GM12872 (cell line): ENCODE measurements at regions not wholly inside any gene's neighbourhood (a gene's known extent, or its start where the extent isn't known, plus 50 kb on each side); places are given as distances from the start of the nearest gene placed in this dataset.

ENCODE experiments used
- TF ChIP-seq, protein P1 (sequence below): IDR thresholded peaks from 3 replicates; pipeline ENCODE4 v1.5.1; 2011; ENCODE audit warnings: low read depth, mild to moderate bottlenecking, low read length, moderate library complexity; ENCODE audit not compliant: insufficient read depth

GRCh38 chr1:58983633-58984245 is 199.9 kb upstream of the JUN start:
- TF ChIP-seq, protein P1, sequence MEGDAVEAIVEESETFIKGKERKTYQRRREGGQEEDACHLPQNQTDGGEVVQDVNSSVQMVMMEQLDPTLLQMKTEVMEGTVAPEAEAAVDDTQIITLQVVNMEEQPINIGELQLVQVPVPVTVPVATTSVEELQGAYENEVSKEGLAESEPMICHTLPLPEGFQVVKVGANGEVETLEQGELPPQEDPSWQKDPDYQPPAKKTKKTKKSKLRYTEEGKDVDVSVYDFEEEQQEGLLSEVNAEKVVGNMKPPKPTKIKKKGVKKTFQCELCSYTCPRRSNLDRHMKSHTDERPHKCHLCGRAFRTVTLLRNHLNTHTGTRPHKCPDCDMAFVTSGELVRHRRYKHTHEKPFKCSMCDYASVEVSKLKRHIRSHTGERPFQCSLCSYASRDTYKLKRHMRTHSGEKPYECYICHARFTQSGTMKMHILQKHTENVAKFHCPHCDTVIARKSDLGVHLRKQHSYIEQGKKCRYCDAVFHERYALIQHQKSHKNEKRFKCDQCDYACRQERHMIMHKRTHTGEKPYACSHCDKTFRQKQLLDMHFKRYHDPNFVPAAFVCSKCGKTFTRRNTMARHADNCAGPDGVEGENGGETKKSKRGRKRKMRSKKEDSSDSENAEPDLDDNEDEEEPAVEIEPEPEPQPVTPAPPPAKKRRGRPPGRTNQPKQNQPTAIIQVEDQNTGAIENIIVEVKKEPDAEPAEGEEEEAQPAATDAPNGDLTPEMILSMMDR: no peak

DNA sequence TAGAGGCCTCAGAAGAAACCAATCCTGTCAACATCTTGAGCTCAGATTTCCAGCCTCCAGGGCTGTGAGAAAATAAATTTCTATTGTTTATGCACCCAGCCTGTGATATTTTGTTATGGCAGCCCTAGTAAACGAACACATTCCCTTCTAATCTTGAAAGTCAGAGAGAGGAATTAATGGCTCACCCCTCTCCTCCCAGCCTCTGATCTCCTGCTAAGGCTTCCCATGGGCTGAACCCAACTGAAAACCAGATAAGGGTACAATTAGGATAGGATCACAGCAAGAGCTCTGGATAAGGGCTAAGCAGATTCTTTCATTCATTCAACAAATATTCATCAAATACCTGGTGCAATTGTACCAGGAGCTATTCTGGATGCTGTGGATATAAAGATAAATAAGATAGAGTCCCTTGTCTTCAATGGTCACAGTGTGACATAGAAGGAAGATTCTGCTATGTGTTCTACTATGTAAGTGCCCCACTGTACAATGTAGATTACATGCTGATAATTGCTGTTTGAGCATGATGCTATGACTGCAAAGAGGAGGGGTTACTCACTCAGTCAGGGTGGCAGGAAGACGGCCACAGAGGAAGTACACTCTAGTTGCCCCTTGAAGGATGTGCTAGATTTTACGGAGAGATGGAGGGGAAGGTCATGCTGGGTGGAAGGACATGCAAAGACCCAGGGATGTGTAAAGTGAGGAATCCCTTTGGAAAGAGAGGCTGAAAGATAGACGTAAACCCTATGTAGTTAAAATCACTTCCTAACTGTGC is 203.3 kb upstream of the JUN start:
- TF ChIP-seq, protein P1: no peak

DNA sequence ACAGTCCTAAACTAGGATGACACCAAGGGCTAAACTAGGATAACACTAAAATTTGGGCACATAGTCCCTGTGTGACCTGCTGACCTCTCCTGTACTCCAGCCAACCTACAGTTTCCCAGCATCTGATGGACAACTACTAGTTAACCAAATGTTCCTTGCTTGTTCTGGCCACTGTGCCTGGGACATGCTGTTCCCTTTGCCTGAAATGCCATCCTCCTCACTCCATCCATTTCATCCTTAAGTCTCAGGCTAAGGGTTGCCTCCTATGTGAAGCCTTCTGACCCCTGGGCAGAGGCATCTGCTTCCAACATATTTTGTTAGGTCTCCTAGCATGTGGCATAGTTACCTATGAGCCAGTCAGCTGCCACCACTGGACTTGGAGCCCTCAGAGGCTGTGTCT is 204.9 kb upstream of the JUN start:
- TF ChIP-seq, protein P1: no peak

DNA sequence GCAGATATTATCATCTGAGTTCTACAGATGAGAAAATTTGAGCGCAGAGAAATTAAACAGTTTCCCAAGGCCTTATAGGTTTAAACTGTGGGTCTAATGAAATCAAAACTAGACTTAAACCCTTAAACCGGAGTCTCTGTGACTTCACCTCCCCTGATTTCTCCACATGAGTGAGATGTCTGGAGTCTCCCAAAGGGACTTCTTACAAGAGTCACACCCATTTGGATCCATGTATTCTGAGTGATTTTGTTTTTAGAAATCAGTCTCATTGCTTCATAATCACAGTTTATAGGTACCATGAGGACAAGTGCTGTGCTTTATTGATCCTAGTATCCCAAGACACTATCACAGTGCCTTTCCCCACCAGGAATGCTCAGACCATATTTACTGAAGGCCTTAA is 206.0 kb upstream of the JUN start:
- TF ChIP-seq, protein P1: no peak

GRCh38 chr1:58991305-58991704 is 207.5 kb upstream of the JUN start:
- TF ChIP-seq, protein P1: no peak

- TF ChIP-seq, protein P1: no peak
These were observed 208.8 kb upstream of the JUN start for GRCh38 chr1:58992643-58993042.

GRCh38 chr1:58993403-58993802 is 209.6 kb upstream of the JUN start:
- TF ChIP-seq, protein P1: no peak
